ENCODE measurements at regions not wholly inside any gene's neighbourhood (a gene's known extent, or its start where the extent isn't known, plus 50 kb on each side); places are given as distances from the start of the nearest gene placed in this dataset.

- TF ChIP-seq GATA2 (IDR thresholded peaks at IDR 0.05; ENCODE audit: low read depth, low read length) (no peak), GATA3 (IDR thresholded peaks at IDR 0.05; ENCODE audit: low read depth, low read length) (no peak)
Measured at GRCh38 chr10:3331690-3332230, 159.2 kb upstream of the PITRM1 start.

All from SH-SY5Y (cell line).